OCI-LY3 (cell line): ENCODE measurements at regions not wholly inside any gene's neighbourhood (a gene's known extent, or its start where the extent isn't known, plus 50 kb on each side); places are given as distances from the start of the nearest gene placed in this dataset.

ENCODE experiments used
- EZH2phosphoT487 ChIP-seq: fragments of 200-600 bp; shearing (Covaris generic); IDR thresholded peaks from 2 replicates; pipeline ENCODE4 v1.6.1; 2018; ENCODE audit warnings: antibody characterized with exemption, mixed run types, low read depth
- TF ChIP-seq, protein P1 (sequence below): fragments of 200-600, 300-600 bp; sonication (generic); IDR thresholded peaks from 2 replicates; pipeline ENCODE4 v1.5.1; 2014; ENCODE audit warnings: antibody characterized with exemption, low read length, low read depth

DNA sequence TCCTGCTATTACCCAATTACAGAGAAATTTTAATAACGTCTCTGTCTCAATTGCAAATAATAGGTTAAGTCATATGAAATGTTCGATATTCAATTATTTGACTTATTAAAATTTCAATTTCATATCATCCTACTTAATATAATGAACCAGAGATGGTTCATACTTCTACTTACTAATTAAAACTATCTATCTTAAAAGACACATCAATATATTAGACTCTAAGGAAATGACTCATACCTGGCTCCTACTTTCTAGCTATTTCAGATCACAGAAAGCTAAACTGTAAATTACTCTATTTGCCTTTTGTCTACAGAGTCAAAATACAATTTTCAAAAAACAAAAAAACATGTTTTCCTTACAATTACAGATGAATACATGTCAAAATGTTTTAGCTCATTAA, 99.6 kb downstream of the CAPZA3 start:
- TF ChIP-seq, protein P1, sequence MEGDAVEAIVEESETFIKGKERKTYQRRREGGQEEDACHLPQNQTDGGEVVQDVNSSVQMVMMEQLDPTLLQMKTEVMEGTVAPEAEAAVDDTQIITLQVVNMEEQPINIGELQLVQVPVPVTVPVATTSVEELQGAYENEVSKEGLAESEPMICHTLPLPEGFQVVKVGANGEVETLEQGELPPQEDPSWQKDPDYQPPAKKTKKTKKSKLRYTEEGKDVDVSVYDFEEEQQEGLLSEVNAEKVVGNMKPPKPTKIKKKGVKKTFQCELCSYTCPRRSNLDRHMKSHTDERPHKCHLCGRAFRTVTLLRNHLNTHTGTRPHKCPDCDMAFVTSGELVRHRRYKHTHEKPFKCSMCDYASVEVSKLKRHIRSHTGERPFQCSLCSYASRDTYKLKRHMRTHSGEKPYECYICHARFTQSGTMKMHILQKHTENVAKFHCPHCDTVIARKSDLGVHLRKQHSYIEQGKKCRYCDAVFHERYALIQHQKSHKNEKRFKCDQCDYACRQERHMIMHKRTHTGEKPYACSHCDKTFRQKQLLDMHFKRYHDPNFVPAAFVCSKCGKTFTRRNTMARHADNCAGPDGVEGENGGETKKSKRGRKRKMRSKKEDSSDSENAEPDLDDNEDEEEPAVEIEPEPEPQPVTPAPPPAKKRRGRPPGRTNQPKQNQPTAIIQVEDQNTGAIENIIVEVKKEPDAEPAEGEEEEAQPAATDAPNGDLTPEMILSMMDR = no peak
- no peak for TF ChIP-seq EZH2phosphoT487
